ENCODE measurements at regions not wholly inside any gene's neighbourhood (a gene's known extent, or its start where the extent isn't known, plus 50 kb on each side); places are given as distances from the start of the nearest gene placed in this dataset.

DNA sequence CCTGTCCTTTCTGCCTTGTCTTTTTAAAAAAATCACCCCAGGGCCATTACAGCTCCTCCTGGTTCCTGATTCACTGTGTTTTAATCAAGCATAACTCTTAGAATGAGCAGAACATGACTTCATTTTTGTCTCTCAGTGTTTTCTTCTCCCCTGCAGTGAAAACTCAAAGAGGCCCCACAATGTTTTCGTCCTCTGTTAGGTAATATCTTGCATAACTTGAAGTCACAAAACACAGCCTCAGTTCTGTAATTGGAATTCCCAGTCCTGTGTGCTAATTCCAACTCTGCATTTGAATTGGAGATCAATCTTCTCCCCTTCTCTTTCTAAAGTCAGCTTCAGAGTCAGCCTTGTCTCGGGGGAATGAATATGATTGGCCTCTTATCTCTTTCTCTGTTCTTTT, 186.5 kb upstream of the NAV2 start:
- Mint-ChIP-seq H3K4me1 (ENCODE audit: unreplicated experiment) (no peaks in the 10 kb centered on the region), H3K9me3 (ENCODE audit: unreplicated experiment) (no peaks in the 10 kb centered on the region), H3K4me3 (ENCODE audit: unreplicated experiment) (no peak overlapping the region), H3K36me3 (ENCODE audit: low read depth, unreplicated experiment) (no peaks in the 10 kb centered on the region), H3K27ac (ENCODE audit: unreplicated experiment) (no peak overlapping the region), H3K27me3 (ENCODE audit: unreplicated experiment) (peaks cover 3% of the 10 kb centered on the region)
- TF ChIP-seq, protein P1, sequence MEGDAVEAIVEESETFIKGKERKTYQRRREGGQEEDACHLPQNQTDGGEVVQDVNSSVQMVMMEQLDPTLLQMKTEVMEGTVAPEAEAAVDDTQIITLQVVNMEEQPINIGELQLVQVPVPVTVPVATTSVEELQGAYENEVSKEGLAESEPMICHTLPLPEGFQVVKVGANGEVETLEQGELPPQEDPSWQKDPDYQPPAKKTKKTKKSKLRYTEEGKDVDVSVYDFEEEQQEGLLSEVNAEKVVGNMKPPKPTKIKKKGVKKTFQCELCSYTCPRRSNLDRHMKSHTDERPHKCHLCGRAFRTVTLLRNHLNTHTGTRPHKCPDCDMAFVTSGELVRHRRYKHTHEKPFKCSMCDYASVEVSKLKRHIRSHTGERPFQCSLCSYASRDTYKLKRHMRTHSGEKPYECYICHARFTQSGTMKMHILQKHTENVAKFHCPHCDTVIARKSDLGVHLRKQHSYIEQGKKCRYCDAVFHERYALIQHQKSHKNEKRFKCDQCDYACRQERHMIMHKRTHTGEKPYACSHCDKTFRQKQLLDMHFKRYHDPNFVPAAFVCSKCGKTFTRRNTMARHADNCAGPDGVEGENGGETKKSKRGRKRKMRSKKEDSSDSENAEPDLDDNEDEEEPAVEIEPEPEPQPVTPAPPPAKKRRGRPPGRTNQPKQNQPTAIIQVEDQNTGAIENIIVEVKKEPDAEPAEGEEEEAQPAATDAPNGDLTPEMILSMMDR (IDR thresholded peaks at IDR 0.05; ENCODE audit: unreplicated experiment), result no peak
- no peak for DNase-seq (ENCODE audit: low spot score)

GRCh38 chr11:19525714-19526113, 186.9 kb upstream of the NAV2 start:
- H3K9me3 Mint-ChIP-seq (ENCODE audit: unreplicated experiment), result no peaks in the 10 kb centered on the region
- no peak for DNase-seq (ENCODE audit: low spot score)
- H3K27ac Mint-ChIP-seq (ENCODE audit: unreplicated experiment), result no peak overlapping the region
- TF ChIP-seq, protein P1 (IDR thresholded peaks at IDR 0.05; ENCODE audit: unreplicated experiment), result no peak
- peaks cover 2% of the 10 kb centered on the region for H3K27me3 Mint-ChIP-seq (ENCODE audit: unreplicated experiment)
- no peaks in the 10 kb centered on the region for H3K4me1 Mint-ChIP-seq (ENCODE audit: unreplicated experiment)
- H3K36me3 Mint-ChIP-seq (ENCODE audit: low read depth, unreplicated experiment), result no peaks in the 10 kb centered on the region
- no peak overlapping the region for H3K4me3 Mint-ChIP-seq (ENCODE audit: unreplicated experiment)

- TF ChIP-seq, protein P1 (IDR thresholded peaks at IDR 0.05; ENCODE audit: unreplicated experiment), result no peak
- Mint-ChIP-seq H3K27ac (ENCODE audit: unreplicated experiment) (no peak overlapping the region), H3K27me3 (ENCODE audit: unreplicated experiment) (peaks cover 2% of the 10 kb centered on the region), H3K36me3 (ENCODE audit: low read depth, unreplicated experiment) (no peaks in the 10 kb centered on the region), H3K9me3 (ENCODE audit: unreplicated experiment) (no peaks in the 10 kb centered on the region), H3K4me1 (ENCODE audit: unreplicated experiment) (no peaks in the 10 kb centered on the region), H3K4me3 (ENCODE audit: unreplicated experiment) (no peak overlapping the region)
- DNase-seq (ENCODE audit: low spot score), result no peak
These were observed 187.4 kb upstream of the NAV2 start for GRCh38 chr11:19525276-19525675.

DNA sequence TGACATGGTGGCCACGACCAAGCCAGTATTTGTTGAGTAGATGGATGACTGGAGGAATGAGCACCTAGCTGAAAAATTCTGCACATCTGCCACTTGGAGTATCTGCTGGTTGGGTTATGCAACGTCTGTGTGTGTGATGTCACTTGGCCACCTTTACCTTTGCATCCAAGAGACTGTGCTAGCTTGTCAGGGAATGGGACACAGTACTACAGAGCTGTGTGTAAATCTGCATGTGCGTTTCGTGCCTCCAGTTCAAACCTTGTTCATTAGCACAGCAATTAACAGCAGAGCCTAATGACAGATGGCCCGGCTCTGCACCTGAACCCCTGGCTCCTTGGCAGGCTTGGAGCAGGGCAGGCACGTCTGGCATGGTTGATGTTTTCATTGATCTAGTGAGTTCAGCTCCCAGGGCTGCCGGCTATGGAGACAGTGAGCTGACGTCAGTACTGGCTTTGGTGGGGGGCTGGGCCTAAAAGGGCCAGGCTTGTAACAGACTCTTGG, 188.4 kb upstream of the NAV2 start:
- Mint-ChIP-seq H3K4me3 (ENCODE audit: unreplicated experiment) (no peak overlapping the region), H3K4me1 (ENCODE audit: unreplicated experiment) (no peaks in the 10 kb centered on the region)

DNA sequence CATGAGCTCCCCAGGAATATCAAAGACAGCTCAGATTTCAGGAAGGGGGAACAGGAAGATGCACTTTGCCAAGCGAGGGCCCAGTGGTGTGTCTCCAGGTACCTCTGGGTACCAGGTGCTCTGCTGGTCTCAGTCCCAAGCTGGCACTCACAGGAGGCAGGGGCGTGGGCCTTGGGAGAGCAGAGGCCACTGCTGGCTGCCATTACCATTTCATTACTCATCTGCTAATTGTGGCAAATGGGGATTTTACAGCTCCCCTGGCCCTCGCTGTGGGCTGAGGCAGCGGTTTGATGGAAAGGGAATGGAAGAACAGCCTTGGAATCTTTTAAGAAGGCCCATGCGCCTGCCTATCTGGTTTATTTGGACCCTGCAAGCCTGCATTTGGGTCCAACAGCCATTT, 192.0 kb upstream of the NAV2 start:
- no peak overlapping the region for H3K27ac Mint-ChIP-seq (ENCODE audit: unreplicated experiment)
- no peak overlapping the region for H3K4me3 Mint-ChIP-seq (ENCODE audit: unreplicated experiment)
- H3K9me3 Mint-ChIP-seq (ENCODE audit: unreplicated experiment), result no peaks in the 10 kb centered on the region

More for the DNA sequence above, 188.4 kb upstream of the NAV2 start:
- TF ChIP-seq, protein P1 (IDR thresholded peaks at IDR 0.05; ENCODE audit: unreplicated experiment), result no peak
- no peak overlapping the region for H3K27ac Mint-ChIP-seq (ENCODE audit: unreplicated experiment)
- H3K9me3 Mint-ChIP-seq (ENCODE audit: unreplicated experiment), result no peaks in the 10 kb centered on the region
- peaks cover 2% of the 10 kb centered on the region for H3K27me3 Mint-ChIP-seq (ENCODE audit: unreplicated experiment)
- H3K36me3 Mint-ChIP-seq (ENCODE audit: low read depth, unreplicated experiment), result no peaks in the 10 kb centered on the region
- DNase-seq (ENCODE audit: low spot score), result no peak

More for the DNA sequence above, 192.0 kb upstream of the NAV2 start:
- Mint-ChIP-seq H3K27me3 (ENCODE audit: unreplicated experiment) (peaks cover 2% of the 10 kb centered on the region), H3K4me1 (ENCODE audit: unreplicated experiment) (no peaks in the 10 kb centered on the region), H3K36me3 (ENCODE audit: low read depth, unreplicated experiment) (no peaks in the 10 kb centered on the region)
- no peak for DNase-seq (ENCODE audit: low spot score)
- TF ChIP-seq, protein P1 (IDR thresholded peaks at IDR 0.05; ENCODE audit: unreplicated experiment), result no peak
